ENCODE measurements at regions not wholly inside any gene's neighbourhood (a gene's known extent, or its start where the extent isn't known, plus 50 kb on each side); places are given as distances from the start of the nearest gene placed in this dataset.

DNA sequence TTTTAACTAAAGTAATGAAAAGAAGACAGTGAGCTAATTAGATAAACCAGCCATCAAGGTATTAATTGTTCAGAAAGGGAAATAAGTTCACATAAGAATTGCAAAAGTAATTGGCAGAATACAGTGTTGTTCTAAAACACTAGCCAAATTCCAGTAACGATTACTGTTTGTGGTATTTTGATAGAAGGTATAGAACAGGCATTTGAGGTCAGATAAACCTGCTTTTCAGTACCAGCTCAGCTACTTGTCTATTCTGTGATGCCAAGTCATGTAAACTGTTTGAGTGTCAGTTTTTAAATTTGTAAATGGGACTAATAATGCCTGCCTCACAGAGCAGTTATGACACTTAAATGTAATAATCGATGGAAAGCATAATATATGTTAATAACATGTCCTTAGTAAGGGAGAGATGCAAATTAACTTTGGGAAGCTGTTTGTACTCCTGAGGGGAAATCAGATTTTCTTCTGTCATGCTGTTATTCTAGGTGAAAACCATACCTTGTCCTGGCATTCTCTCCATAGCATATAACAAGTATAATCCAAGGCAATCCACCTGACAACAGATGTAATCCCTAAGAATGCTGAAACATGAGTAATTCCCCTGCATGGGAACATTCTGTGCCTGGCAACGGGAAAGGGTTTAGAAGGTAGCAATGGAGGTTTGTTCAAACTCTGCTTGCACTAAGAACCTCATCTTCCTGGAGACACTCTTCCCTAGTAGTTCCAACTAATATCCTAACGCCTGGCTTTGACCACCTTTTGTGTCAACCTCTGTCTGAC is 509.5 kb upstream of the PAPPA start:
- TF ChIP-seq, protein P1, sequence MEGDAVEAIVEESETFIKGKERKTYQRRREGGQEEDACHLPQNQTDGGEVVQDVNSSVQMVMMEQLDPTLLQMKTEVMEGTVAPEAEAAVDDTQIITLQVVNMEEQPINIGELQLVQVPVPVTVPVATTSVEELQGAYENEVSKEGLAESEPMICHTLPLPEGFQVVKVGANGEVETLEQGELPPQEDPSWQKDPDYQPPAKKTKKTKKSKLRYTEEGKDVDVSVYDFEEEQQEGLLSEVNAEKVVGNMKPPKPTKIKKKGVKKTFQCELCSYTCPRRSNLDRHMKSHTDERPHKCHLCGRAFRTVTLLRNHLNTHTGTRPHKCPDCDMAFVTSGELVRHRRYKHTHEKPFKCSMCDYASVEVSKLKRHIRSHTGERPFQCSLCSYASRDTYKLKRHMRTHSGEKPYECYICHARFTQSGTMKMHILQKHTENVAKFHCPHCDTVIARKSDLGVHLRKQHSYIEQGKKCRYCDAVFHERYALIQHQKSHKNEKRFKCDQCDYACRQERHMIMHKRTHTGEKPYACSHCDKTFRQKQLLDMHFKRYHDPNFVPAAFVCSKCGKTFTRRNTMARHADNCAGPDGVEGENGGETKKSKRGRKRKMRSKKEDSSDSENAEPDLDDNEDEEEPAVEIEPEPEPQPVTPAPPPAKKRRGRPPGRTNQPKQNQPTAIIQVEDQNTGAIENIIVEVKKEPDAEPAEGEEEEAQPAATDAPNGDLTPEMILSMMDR (IDR thresholded peaks at IDR 0.05), result no peak
- ATAC-seq (no peak), DNase-seq (no peak)
- intact Hi-C loops (cut with DNase I), result no loop called here
- no peaks in the 10 kb centered on the region for H3K9me3 ChIP-seq
- H3K4me3 ChIP-seq, result no peak overlapping the region
- H3K27me3 ChIP-seq, result no peaks in the 10 kb centered on the region
- H3K36me3 ChIP-seq, result no peaks in the 10 kb centered on the region
- H3K27ac ChIP-seq, result no peak overlapping the region
- no peaks in the 10 kb centered on the region for H3K4me1 ChIP-seq

DNA sequence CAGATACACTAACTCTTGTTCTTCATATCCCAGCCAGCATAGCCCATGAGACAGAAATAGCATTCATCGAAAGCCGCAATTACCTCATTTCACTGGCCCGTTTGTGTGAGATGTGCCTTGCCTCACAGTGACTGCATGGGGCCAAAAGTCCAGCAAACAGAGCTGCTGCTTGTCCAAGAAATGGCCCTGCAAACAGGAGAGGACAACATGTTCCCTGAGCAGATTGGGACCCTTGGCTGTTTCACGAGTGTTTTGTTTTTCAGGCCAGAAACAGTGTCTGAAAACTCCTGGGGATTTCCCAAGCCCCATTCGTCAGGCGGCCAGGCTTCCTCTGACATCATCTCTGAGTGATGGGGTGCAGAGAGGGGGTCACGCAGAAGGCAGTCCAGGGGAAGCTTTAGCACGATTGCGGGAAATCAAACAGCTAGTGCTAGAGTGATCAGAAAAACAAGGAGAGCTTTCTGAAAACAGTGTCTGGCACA is 503.6 kb upstream of the PAPPA start:
- ATAC-seq, result peak; percentile 82
- H3K36me3 ChIP-seq, result no peaks in the 10 kb centered on the region
- H3K27me3 ChIP-seq, result no peaks in the 10 kb centered on the region
- H3K9me3 ChIP-seq, result no peaks in the 10 kb centered on the region
- TF ChIP-seq, protein P1 (IDR thresholded peaks at IDR 0.05), result no peak
- peaks cover 5% of the 10 kb centered on the region for H3K4me1 ChIP-seq
- intact Hi-C loops (cut with DNase I), result no loop called here
- no peak overlapping the region for H3K4me3 ChIP-seq
- H3K27ac ChIP-seq, result no peak overlapping the region
- DNase-seq, result peak; percentile 60

DNA sequence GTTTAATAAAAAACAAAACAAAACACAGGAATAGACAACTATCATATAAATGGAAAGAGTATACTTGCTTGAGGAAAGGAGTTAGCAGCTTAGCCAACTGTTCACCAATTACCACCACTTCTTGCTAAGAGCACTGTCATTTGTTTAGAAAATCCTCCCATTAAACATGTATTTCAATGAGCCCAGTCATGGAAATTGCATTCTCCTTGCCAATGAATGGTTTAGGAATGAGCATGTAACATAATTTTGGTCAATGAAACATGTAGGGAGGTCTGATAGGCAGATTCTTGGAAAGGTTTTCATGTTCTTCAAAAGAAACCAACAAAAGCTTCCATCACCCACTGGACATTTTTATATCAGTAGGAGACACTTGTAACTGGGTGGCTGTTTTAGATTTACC is 502.8 kb upstream of the PAPPA start:
- peaks cover 5% of the 10 kb centered on the region for H3K4me1 ChIP-seq
- intact Hi-C loops (cut with DNase I), result no loop called here
- H3K4me3 ChIP-seq, result no peak overlapping the region
- peak overlapping the region; percentile 25 for H3K27ac ChIP-seq
- no peaks in the 10 kb centered on the region for H3K36me3 ChIP-seq
- DNase-seq (no peak), ATAC-seq (no peak)
- no peaks in the 10 kb centered on the region for H3K27me3 ChIP-seq
- H3K9me3 ChIP-seq, result no peaks in the 10 kb centered on the region
- TF ChIP-seq, protein P1 (IDR thresholded peaks at IDR 0.05), result no peak

DNA sequence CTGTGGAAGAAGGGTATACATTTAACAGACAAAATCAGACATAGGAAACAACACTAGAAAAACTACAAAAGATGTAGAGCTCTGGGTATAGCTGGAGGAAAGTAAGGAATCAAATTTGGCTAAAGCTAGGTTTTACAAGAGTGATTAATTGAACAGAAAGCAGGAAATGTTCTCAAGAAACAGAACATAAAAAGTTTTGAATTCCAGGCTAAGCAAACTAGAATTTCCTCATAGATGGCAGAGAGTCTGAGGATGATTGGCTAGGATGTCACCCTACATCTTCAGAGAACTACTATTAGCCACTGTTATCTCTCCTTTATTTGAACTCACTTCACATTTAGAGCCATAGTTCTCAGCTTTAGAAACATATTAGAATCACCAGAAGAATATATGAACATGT is 502.1 kb upstream of the PAPPA start:
- no peaks in the 10 kb centered on the region for H3K9me3 ChIP-seq
- ATAC-seq (no peak), DNase-seq (no peak)
- intact Hi-C loops (cut with DNase I), result no loop called here
- H3K36me3 ChIP-seq, result no peaks in the 10 kb centered on the region
- H3K27me3 ChIP-seq, result no peaks in the 10 kb centered on the region
- H3K4me1 ChIP-seq, result peaks cover 5% of the 10 kb centered on the region
- no peak overlapping the region for H3K4me3 ChIP-seq
- no peak overlapping the region for H3K27ac ChIP-seq
- TF ChIP-seq, protein P1 (IDR thresholded peaks at IDR 0.05), result no peak

DNA sequence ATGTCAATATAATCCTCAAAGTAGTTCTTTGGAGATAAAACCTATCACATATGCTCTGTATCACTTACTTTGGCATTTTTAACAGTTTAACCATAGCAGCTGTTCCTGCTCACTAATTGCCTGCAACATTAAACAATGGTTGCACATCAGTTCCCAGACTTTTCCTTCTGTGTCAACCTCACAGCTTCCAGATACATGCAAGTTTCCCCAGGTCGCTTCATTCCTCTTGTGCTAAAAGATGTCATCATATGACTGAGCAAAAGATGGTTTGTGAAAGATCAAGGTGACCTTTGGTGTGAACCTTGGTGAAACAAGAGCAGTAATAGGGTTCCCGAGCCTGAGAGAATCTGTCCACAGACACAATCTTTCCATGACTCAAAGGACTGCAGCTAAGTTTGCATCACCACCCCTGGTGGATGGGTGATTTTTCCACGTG is 500.4 kb upstream of the PAPPA start:
- TF ChIP-seq, protein P1 (IDR thresholded peaks at IDR 0.05), result no peak
- no peak overlapping the region for H3K4me3 ChIP-seq
- no peak overlapping the region for H3K27ac ChIP-seq
- DNase-seq, result no peak
- ATAC-seq, result no peak
- no peaks in the 10 kb centered on the region for H3K36me3 ChIP-seq
- H3K27me3 ChIP-seq, result no peaks in the 10 kb centered on the region
- intact Hi-C loops (cut with DNase I), result no loop called here
- H3K4me1 ChIP-seq, result peaks cover 5% of the 10 kb centered on the region
- H3K9me3 ChIP-seq, result no peaks in the 10 kb centered on the region

Measured in upper lobe of right lung (tissue), 1 donor.